DOHH2 (cell line): ENCODE measurements at regions not wholly inside any gene's neighbourhood (a gene's known extent, or its start where the extent isn't known, plus 50 kb on each side); places are given as distances from the start of the nearest gene placed in this dataset.

ENCODE experiments used
- H3F3A ChIP-seq: fragments of 200-600 bp; sonication (generic), shearing (Covaris generic); 2 replicates; pipeline ENCODE4 v1.6.0; 2016; ENCODE audit warnings: antibody characterized with exemption, mild to moderate bottlenecking; ENCODE audit not compliant: control insufficient read depth, insufficient read depth
- H3K27ac ChIP-seq: fragments of 200-600 bp; sonication (generic); 2 replicates; pipeline ENCODE4 v1.5.1; 2014; ENCODE audit warnings: low read depth, mild to moderate bottlenecking, low read length, moderate library complexity
- H3K27me3 ChIP-seq: fragments of 200-600 bp; sonication (generic); 2 replicates; pipeline ENCODE4 v1.6.1; 2014; ENCODE audit warnings: mild to moderate bottlenecking, low read length, mixed read lengths; ENCODE audit not compliant: control insufficient read depth
- H3K36me3 ChIP-seq: fragments of 200-600 bp; sonication (generic); 2 replicates; pipeline ENCODE4 v1.6.1; 2014; ENCODE audit warnings: mild to moderate bottlenecking, low read length, moderate library complexity, mixed read lengths; ENCODE audit not compliant: control insufficient read depth
- H3K4me1 ChIP-seq: fragments of 200-600 bp; sonication (generic); 2 replicates; pipeline ENCODE4 v1.6.1; 2014; ENCODE audit warnings: mild to moderate bottlenecking, low read length, mixed read lengths; ENCODE audit not compliant: control insufficient read depth
- H3K4me2 ChIP-seq: fragments of 200-600 bp; sonication (generic); 2 replicates; pipeline ENCODE4 v1.6.0; 2014; ENCODE audit warnings: mild to moderate bottlenecking, low read length, moderate library complexity
- H3K4me3 ChIP-seq: fragments of 200-600 bp; sonication (generic); 2 replicates; pipeline ENCODE4 v1.5.1; 2014; ENCODE audit warnings: mild to moderate bottlenecking, low read length, mixed read lengths
- H3K79me2 ChIP-seq: fragments of 200-600 bp; sonication (generic); 2 replicates; pipeline ENCODE4 v1.6.1; 2014; ENCODE audit warnings: mild to moderate bottlenecking, low read length, mixed read lengths; ENCODE audit not compliant: control insufficient read depth
- H3K9me2 ChIP-seq: fragments of 200-600 bp; sonication (generic); replicated peaks from 2 replicates; pipeline ENCODE4 v1.6.1; 2014; ENCODE audit warnings: mild to moderate bottlenecking, low read length, mixed read lengths; ENCODE audit not compliant: control insufficient read depth
- H3K9me3 ChIP-seq: fragments of 200-600 bp; sonication (generic); 2 replicates; pipeline ENCODE4 v1.6.1; 2014; ENCODE audit warnings: antibody characterized with exemption, low read length, mixed read lengths; ENCODE audit not compliant: control insufficient read depth, insufficient read depth
- H4K20me1 ChIP-seq: fragments of 200-600 bp; sonication (generic); 2 replicates; pipeline ENCODE4 v1.6.0; 2014; ENCODE audit warnings: low read depth, mild to moderate bottlenecking, antibody characterized with exemption, low read length, moderate library complexity; ENCODE audit not compliant: control insufficient read depth, insufficient read depth
- EZH2phosphoT487 ChIP-seq: fragments of 200-600 bp; sonication (generic); IDR thresholded peaks from 2 replicates; pipeline ENCODE4 v1.6.1; 2017; ENCODE audit warnings: borderline replicate concordance, mild to moderate bottlenecking, antibody characterized with exemption, low read length, moderate library complexity, mixed read lengths
- TF ChIP-seq, protein P1 (sequence below): fragments of 200-600 bp; sonication (generic); IDR thresholded peaks from one replicate; pipeline ENCODE4 v1.5.1; 2014; ENCODE audit warnings: antibody characterized with exemption, mild to moderate bottlenecking, low read depth, low read length; ENCODE audit not compliant: poor library complexity, severe bottlenecking

DNA sequence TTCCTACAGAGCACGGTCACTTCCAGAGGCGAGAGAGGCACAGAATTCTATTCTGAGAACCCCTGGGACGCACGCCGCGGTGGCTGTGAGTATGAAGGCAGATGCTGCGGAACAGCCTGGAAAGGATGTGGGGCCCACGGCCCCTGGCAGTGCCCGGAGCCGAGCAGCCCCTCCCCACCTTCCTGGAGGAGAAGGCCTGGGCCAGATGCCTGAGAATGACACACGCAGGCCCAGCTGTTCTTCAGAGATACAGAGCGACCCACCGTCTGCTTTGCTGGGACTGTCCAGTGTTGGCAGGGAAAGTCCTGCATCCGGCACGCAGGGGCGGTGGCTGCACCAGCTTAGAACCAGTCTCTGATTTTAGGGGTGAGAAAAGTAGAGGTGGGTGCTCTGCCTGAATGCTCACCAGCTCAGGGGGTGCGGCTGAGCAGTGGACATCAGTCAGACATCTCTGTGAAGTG lies 116.7 kb upstream of the LPCAT1 start:
- H3F3A ChIP-seq: no peaks in the 10 kb centered on the region

DNA sequence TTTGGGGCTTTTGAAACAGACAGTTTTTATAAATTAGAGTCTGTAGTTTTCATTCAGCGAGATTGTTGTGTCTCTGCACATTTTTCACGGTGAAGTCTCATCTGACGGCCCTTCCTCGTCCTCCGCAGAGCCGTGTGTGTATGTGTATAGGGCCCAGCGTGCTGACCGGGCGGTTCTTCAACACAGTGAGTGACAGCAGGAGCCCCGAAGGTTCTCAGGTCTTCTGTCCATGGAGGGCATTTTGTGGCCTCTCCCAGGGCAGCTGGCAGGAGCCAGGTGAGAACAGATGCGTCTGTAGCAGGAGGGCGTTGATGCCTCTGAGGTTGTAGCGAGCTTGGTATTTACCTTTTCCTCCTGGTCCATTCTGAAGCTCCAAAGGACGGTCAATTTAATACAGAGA lies 116.0 kb upstream of the LPCAT1 start:
- no peak overlapping the region for H3K4me3 ChIP-seq
- no peak overlapping the region for H3K27ac ChIP-seq
- no peaks in the 10 kb centered on the region for H3K9me3 ChIP-seq
- H3K9me2 ChIP-seq: no peaks in the 10 kb centered on the region
- H3F3A ChIP-seq: no peaks in the 10 kb centered on the region
- no peak for TF ChIP-seq EZH2phosphoT487
- TF ChIP-seq, protein P1, sequence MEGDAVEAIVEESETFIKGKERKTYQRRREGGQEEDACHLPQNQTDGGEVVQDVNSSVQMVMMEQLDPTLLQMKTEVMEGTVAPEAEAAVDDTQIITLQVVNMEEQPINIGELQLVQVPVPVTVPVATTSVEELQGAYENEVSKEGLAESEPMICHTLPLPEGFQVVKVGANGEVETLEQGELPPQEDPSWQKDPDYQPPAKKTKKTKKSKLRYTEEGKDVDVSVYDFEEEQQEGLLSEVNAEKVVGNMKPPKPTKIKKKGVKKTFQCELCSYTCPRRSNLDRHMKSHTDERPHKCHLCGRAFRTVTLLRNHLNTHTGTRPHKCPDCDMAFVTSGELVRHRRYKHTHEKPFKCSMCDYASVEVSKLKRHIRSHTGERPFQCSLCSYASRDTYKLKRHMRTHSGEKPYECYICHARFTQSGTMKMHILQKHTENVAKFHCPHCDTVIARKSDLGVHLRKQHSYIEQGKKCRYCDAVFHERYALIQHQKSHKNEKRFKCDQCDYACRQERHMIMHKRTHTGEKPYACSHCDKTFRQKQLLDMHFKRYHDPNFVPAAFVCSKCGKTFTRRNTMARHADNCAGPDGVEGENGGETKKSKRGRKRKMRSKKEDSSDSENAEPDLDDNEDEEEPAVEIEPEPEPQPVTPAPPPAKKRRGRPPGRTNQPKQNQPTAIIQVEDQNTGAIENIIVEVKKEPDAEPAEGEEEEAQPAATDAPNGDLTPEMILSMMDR: no peak
- H3K4me2 ChIP-seq: no peak overlapping the region
- H3K79me2 ChIP-seq: no peaks in the 10 kb centered on the region
- peaks cover 19% of the 10 kb centered on the region for H3K4me1 ChIP-seq
- no peaks in the 10 kb centered on the region for H3K36me3 ChIP-seq
- peaks cover 12% of the 10 kb centered on the region for H3K27me3 ChIP-seq
- no peaks in the 10 kb centered on the region for H4K20me1 ChIP-seq

More for the DNA sequence above, 116.7 kb upstream of the LPCAT1 start:
- H3K36me3 ChIP-seq: no peaks in the 10 kb centered on the region
- H3K9me2 ChIP-seq: no peaks in the 10 kb centered on the region
- H4K20me1 ChIP-seq: no peaks in the 10 kb centered on the region
- H3K4me2 ChIP-seq: no peak overlapping the region
- TF ChIP-seq, protein P1: no peak
- no peak for TF ChIP-seq EZH2phosphoT487
- no peaks in the 10 kb centered on the region for H3K79me2 ChIP-seq
- H3K9me3 ChIP-seq: no peaks in the 10 kb centered on the region
- H3K4me1 ChIP-seq: peaks cover 24% of the 10 kb centered on the region
- no peak overlapping the region for H3K27ac ChIP-seq
- no peak overlapping the region for H3K4me3 ChIP-seq
- peaks cover 12% of the 10 kb centered on the region for H3K27me3 ChIP-seq

DNA sequence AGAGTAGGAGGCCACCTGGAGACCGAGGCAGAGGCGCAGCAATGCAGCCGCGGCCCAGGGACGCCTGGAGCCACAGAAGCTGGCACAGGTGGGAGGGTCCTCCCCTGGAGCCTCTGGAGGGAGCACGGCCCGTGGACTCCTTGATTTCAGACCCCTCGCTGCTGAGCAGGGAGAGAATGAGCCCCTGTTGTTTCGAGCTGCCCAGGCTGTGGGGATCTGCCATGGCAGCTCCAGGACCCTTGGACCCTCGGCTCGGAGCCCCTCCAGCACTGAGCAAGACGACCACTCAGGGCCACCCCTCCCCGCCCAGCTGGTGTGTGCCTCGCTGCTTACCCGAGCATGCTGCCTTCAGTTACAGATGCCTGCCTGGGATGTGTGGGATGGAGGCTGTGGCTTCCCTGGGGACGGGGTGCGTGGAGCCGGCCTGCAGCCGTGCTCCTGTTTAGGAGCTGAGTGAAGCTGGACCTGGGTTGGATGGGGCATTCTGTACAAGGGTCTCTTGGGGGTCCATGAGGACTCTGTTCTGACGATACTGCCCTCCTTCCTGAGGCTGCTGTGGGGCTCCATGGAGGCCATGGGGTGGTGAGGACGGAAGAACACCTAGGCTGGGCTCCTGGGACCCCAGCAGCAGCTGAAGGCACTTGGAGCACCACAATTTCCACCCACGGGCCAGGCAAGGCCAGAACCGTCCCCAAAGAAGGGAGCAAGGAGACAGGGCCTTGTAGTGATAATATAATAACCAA lies 115.1 kb upstream of the LPCAT1 start:
- no peak overlapping the region for H3K27ac ChIP-seq
- no peaks in the 10 kb centered on the region for H3K36me3 ChIP-seq
- H3K4me2 ChIP-seq: no peak overlapping the region
- no peaks in the 10 kb centered on the region for H4K20me1 ChIP-seq
- no peak overlapping the region for H3K4me3 ChIP-seq
- 0 out of 2 replicates have a peak, but pooled peaks cover 2% of the 10 kb centered on the region for H3K79me2 ChIP-seq
- H3K4me1 ChIP-seq: peaks cover 14% of the 10 kb centered on the region
- H3K9me3 ChIP-seq: no peaks in the 10 kb centered on the region
- peaks cover 6% of the 10 kb centered on the region for H3K27me3 ChIP-seq
- H3K9me2 ChIP-seq: no peaks in the 10 kb centered on the region
- no peaks in the 10 kb centered on the region for H3F3A ChIP-seq
- TF ChIP-seq, protein P1: no peak
- TF ChIP-seq EZH2phosphoT487: no peak
